SH-SY5Y (cell line): ENCODE measurements at regions not wholly inside any gene's neighbourhood (a gene's known extent, or its start where the extent isn't known, plus 50 kb on each side); places are given as distances from the start of the nearest gene placed in this dataset.

Experiments used
- GATA2 ChIP-seq: IDR thresholded peaks from 2 replicates; pipeline ENCODE4 v1.6.1; 2011; ENCODE audit warnings: mild to moderate bottlenecking, low read depth, low read length
- GATA3 ChIP-seq: IDR thresholded peaks from 2 replicates; pipeline ENCODE4 v1.6.1; 2011; ENCODE audit warnings: low read depth, mild to moderate bottlenecking, low read length, moderate library complexity

- TF ChIP-seq GATA3 (no peak), GATA2 (no peak)
Measured at GRCh38 chr10:81027706-81028105, 490.0 kb downstream of the SH2D4B start.
